Glutamatergic neuron (in vitro differentiated cells): ENCODE measurements at regions not wholly inside any gene's neighbourhood (a gene's known extent, or its start where the extent isn't known, plus 50 kb on each side); places are given as distances from the start of the nearest gene placed in this dataset.

Experiments used
- DNase-seq: peaks from one replicate; pipeline ENCODE4 v3.0.0; 2022
- H3K27ac Mint-ChIP-seq: one replicate; pipeline ENCODE4 v1.8.0; 2020; ENCODE audit warnings: mild to moderate bottlenecking, mixed read lengths, inconsistent platforms; ENCODE audit not compliant: unreplicated experiment
- H3K27me3 Mint-ChIP-seq: one replicate; pipeline ENCODE4 v1.8.0; 2020; ENCODE audit warnings: mild to moderate bottlenecking, moderate library complexity, mixed read lengths, inconsistent platforms; ENCODE audit not compliant: unreplicated experiment
- H3K36me3 Mint-ChIP-seq: one replicate; pipeline ENCODE4 v1.8.0; 2020; ENCODE audit warnings: mild to moderate bottlenecking, mixed read lengths, inconsistent platforms; ENCODE audit not compliant: unreplicated experiment
- H3K4me1 Mint-ChIP-seq: one replicate; pipeline ENCODE4 v1.8.0; 2020; ENCODE audit warnings: mild to moderate bottlenecking, low read depth, mixed read lengths, inconsistent platforms; ENCODE audit not compliant: unreplicated experiment
- H3K4me3 Mint-ChIP-seq: one replicate; pipeline ENCODE4 v1.8.0; 2020; ENCODE audit warnings: mild to moderate bottlenecking, mixed read lengths, inconsistent platforms; ENCODE audit not compliant: unreplicated experiment
- H3K9me3 Mint-ChIP-seq: one replicate; pipeline ENCODE4 v1.8.0; 2020; ENCODE audit warnings: mild to moderate bottlenecking, moderate library complexity, mixed read lengths, inconsistent platforms; ENCODE audit not compliant: unreplicated experiment
- CTCF ChIP-seq: fragments of 200-600 bp; sonication (generic); IDR thresholded peaks from one replicate; pipeline ENCODE4 v1.5.0; 2021; ENCODE audit not compliant: partially characterized antibody, unreplicated experiment

GRCh38 chr13:44075113-44075512, 195.4 kb downstream of the LACC1 start:
- peaks cover 2% of the 10 kb centered on the region for H3K9me3 Mint-ChIP-seq
- no peaks in the 10 kb centered on the region for H3K27me3 Mint-ChIP-seq
- no peak for DNase-seq
- H3K36me3 Mint-ChIP-seq = peaks cover 4% of the 10 kb centered on the region
- no peak overlapping the region for H3K4me3 Mint-ChIP-seq
- TF ChIP-seq CTCF = no peak
- H3K27ac Mint-ChIP-seq = no peak overlapping the region
- peaks cover 12% of the 10 kb centered on the region for H3K4me1 Mint-ChIP-seq

- H3K27ac Mint-ChIP-seq = no peak overlapping the region
- no peak for DNase-seq
- no peak overlapping the region for H3K4me3 Mint-ChIP-seq
- peaks cover 12% of the 10 kb centered on the region for H3K4me1 Mint-ChIP-seq
- no peak for TF ChIP-seq CTCF
- H3K9me3 Mint-ChIP-seq = peaks cover 3% of the 10 kb centered on the region
- no peaks in the 10 kb centered on the region for H3K36me3 Mint-ChIP-seq
- no peaks in the 10 kb centered on the region for H3K27me3 Mint-ChIP-seq
Measured at GRCh38 chr13:44078806-44079376, 199.2 kb downstream of the LACC1 start.

GRCh38 chr13:44079413-44080205, 199.9 kb downstream of the LACC1 start:
- H3K4me1 Mint-ChIP-seq = peaks cover 12% of the 10 kb centered on the region
- H3K27me3 Mint-ChIP-seq = no peaks in the 10 kb centered on the region
- H3K36me3 Mint-ChIP-seq = no peaks in the 10 kb centered on the region
- peak; percentile 19 for DNase-seq
- TF ChIP-seq CTCF = no peak
- no peak overlapping the region for H3K4me3 Mint-ChIP-seq
- H3K27ac Mint-ChIP-seq = no peak overlapping the region
- H3K9me3 Mint-ChIP-seq = peaks cover 3% of the 10 kb centered on the region

- Mint-ChIP-seq H3K36me3 (peaks cover 10% of the 10 kb centered on the region), H3K4me3 (no peak overlapping the region), H3K27me3 (no peaks in the 10 kb centered on the region), H3K4me1 (peaks cover 8% of the 10 kb centered on the region), H3K27ac (no peak overlapping the region), H3K9me3 (peaks cover 3% of the 10 kb centered on the region)
- no peak for DNase-seq
- no peak for TF ChIP-seq CTCF
Measured at GRCh38 chr13:44084146-44084545, 204.4 kb downstream of the LACC1 start.

GRCh38 chr13:44086389-44086788, 206.7 kb downstream of the LACC1 start:
- Mint-ChIP-seq H3K27me3 (no peaks in the 10 kb centered on the region), H3K27ac (no peak overlapping the region), H3K4me3 (no peak overlapping the region), H3K36me3 (peaks cover 10% of the 10 kb centered on the region), H3K9me3 (peaks cover 3% of the 10 kb centered on the region), H3K4me1 (no peaks in the 10 kb centered on the region)
- no peak for TF ChIP-seq CTCF
- DNase-seq = no peak
